ENCODE measurements at regions not wholly inside any gene's neighbourhood (a gene's known extent, or its start where the extent isn't known, plus 50 kb on each side); places are given as distances from the start of the nearest gene placed in this dataset.

DNA sequence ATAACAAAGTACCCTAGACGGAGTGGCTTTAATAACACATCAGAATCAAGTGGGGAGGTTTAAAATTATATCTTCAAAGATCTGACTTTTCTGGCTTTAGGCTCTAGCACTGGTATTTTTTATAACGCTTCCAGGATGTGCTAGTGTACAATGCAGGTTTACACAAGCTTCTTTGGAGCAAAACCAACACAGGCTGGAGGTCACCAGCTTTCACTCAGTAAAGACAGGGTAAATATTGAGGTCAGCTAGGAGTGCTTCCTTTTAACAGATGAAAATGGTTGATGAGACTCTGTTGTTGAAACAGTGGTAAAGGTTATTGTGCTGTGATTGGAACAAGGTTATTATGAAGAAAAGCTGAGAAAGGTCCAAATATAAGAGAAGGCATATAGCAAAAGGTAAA lies 414.2 kb downstream of the TAF11L14 start:
- TF ChIP-seq, protein P1, sequence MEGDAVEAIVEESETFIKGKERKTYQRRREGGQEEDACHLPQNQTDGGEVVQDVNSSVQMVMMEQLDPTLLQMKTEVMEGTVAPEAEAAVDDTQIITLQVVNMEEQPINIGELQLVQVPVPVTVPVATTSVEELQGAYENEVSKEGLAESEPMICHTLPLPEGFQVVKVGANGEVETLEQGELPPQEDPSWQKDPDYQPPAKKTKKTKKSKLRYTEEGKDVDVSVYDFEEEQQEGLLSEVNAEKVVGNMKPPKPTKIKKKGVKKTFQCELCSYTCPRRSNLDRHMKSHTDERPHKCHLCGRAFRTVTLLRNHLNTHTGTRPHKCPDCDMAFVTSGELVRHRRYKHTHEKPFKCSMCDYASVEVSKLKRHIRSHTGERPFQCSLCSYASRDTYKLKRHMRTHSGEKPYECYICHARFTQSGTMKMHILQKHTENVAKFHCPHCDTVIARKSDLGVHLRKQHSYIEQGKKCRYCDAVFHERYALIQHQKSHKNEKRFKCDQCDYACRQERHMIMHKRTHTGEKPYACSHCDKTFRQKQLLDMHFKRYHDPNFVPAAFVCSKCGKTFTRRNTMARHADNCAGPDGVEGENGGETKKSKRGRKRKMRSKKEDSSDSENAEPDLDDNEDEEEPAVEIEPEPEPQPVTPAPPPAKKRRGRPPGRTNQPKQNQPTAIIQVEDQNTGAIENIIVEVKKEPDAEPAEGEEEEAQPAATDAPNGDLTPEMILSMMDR (IDR thresholded peaks at IDR 0.05), result no peak
- no peak for TF ChIP-seq POLR2A (IDR thresholded peaks at IDR 0.05)
